Erythroblast (primary cell): ENCODE measurements at regions not wholly inside any gene's neighbourhood (a gene's known extent, or its start where the extent isn't known, plus 50 kb on each side); places are given as distances from the start of the nearest gene placed in this dataset.
"Not testable (repeated sequence)": the region's sequence is repeated elsewhere in the genome, so short reads cannot be mapped to it uniquely, and the experiment has no call there.

Experiments
- GATA1 ChIP-seq: IDR thresholded peaks from 2 replicates; pipeline ENCODE4 v1.6.1; 2011; ENCODE audit warnings: low read depth, mild to moderate bottlenecking, control low read depth, low read length, moderate library complexity
- POLR2A ChIP-seq: IDR thresholded peaks from 2 replicates; pipeline ENCODE4 v1.6.1; 2011; ENCODE audit warnings: mild to moderate bottlenecking, low read length

DNA sequence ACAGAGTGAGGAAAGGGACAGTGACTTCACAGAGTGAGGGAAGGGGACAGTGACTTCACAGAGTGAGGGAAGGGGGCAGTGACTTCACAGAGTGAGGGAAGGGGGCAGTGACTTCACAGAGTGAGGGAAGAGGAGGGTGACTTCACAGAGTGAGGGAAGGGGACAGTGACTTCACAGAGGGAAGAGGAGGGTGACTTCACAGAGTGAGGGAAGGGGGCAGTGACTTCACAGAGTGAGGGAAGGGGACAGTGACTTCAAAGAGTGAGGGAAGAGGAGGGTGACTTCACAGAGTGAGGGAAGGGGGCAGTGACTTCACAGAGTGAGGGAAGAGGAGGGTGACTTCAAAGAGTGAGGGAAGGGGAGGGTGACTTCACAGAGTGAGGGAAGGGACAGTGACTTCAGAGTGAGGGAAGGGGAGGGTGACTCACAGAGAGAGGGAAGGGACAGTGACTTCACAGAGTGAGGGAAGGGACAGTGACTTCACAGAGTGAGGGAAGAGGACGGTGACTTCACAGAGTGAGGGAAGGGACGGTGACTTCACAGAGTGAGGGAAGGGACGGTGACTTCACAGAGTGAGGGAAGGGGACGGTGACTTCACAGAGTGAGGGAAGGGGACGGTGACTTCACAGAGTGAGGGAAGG lies 142.0 kb upstream of the PITRM1 start:
- not testable (repeated sequence) for TF ChIP-seq POLR2A, GATA1
